ENCODE measurements at regions not wholly inside any gene's neighbourhood (a gene's known extent, or its start where the extent isn't known, plus 50 kb on each side); places are given as distances from the start of the nearest gene placed in this dataset.

GRCh38 chr13:76644906-76645305 is 241.3 kb downstream of the KCTD12 start:
- no peak for TF ChIP-seq CTCF (IDR thresholded peaks at IDR 0.05; ENCODE audit: insufficient read depth, low read length, missing control alignments)
- H3K4me3 ChIP-seq (ENCODE audit: low read depth, low read length): no peak overlapping the region
- CTCF ChIA-PET: no interaction called here
- POLR2A ChIA-PET: no interaction called here
- DNase-seq (ENCODE audit: low read depth, low spot score): no peak

GRCh38 chr13:76643596-76643995 is 242.6 kb downstream of the KCTD12 start:
- POLR2A ChIA-PET: no interaction called here
- DNase-seq (ENCODE audit: low read depth, low spot score): no peak
- TF ChIP-seq CTCF (IDR thresholded peaks at IDR 0.05; ENCODE audit: insufficient read depth, low read length, missing control alignments): no peak
- CTCF ChIA-PET: no interaction called here
- H3K4me3 ChIP-seq (ENCODE audit: low read depth, low read length): no peak overlapping the region

- ChIA-PET POLR2A (no interaction called here), CTCF (interaction anchor here (1.4 kb wide), 1 partner anchor 27 kb away, joined by 3 read pairs; no protein-coding TSS in a partner anchor)
- TF ChIP-seq CTCF (IDR thresholded peaks at IDR 0.05; ENCODE audit: insufficient read depth, low read length, missing control alignments): no peak
- no peak for DNase-seq (ENCODE audit: low read depth, low spot score)
- no peak overlapping the region for H3K4me3 ChIP-seq (ENCODE audit: low read depth, low read length)
Measured at GRCh38 chr13:76641056-76641455, 245.1 kb downstream of the KCTD12 start.

DNA sequence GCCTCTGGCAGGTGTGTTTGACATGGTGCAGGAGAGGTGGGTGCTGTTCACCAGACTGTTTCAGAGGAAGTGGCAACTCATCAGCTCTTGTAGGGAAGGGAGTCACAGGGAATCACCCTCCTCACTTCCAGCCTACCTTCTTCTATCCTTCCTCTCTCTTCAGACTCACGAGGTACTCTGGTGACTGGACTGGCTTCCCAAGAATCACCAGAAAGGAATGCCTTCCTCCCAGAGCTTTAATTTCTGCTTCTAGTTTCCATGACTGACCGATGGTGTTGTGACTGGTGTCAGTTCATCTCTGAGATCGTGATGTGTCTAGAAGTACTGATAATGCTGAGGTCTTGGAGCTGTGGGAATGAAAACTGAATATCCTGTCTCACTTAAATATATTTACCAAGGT is 247.3 kb downstream of the KCTD12 start:
- DNase-seq (ENCODE audit: low read depth, low spot score): no peak
- no peak for TF ChIP-seq CTCF (IDR thresholded peaks at IDR 0.05; ENCODE audit: insufficient read depth, low read length, missing control alignments)
- POLR2A ChIA-PET: no interaction called here
- H3K4me3 ChIP-seq (ENCODE audit: low read depth, low read length): no peak overlapping the region
- CTCF ChIA-PET: no interaction called here

DNA sequence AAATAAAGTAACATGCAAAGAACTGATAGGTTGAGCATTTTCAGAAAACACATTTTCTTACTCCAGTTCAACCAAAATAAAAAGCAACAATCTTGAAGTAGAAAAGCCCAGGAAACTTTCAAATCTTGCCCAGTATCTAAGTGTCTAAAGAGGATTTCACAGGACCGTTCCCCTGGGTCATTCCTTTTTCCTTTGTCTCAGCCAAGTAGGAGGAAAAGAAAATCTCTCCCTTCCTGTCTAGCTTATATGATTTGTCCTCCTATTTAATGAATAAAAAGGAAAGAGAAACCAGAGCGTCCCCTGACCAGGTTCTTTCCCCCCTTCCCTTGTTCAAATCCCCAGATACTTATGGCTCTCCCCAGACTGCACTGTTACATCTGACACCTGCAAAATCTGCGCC is 248.0 kb downstream of the KCTD12 start:
- ChIA-PET CTCF (no interaction called here), POLR2A (no interaction called here)
- H3K4me3 ChIP-seq (ENCODE audit: low read depth, low read length): no peak overlapping the region
- DNase-seq (ENCODE audit: low read depth, low spot score): no peak
- TF ChIP-seq CTCF (IDR thresholded peaks at IDR 0.05; ENCODE audit: insufficient read depth, low read length, missing control alignments): no peak

GRCh38 chr13:76637641-76638141 is 248.5 kb downstream of the KCTD12 start:
- no peak overlapping the region for H3K4me3 ChIP-seq (ENCODE audit: low read depth, low read length)
- DNase-seq (ENCODE audit: low read depth, low spot score): no peak
- TF ChIP-seq CTCF (IDR thresholded peaks at IDR 0.05; ENCODE audit: insufficient read depth, low read length, missing control alignments): no peak
- POLR2A ChIA-PET: no interaction called here
- CTCF ChIA-PET: no interaction called here

All from AG04449 (cell line).